Sigmoid colon (tissue), 6 donors: ENCODE measurements at regions not wholly inside any gene's neighbourhood (a gene's known extent, or its start where the extent isn't known, plus 50 kb on each side); places are given as distances from the start of the nearest gene placed in this dataset.
"Not testable (repeated sequence)": the region's sequence is repeated elsewhere in the genome, so short reads cannot be mapped to it uniquely, and the experiment has no call there.

ENCODE experiments used
- DNase-seq: peaks from one replicate; pipeline ENCODE4 v3.0.0-alpha.2; 2019
- H3K27ac ChIP-seq, 4 donors: fragments of 200-600 bp; sonication (generic); one replicate each; pipeline ENCODE4 v1.5.1; 2016 to 2019; ENCODE audit warnings: mild to moderate bottlenecking in 1 of 4
- H3K27me3 ChIP-seq, 3 donors: fragments of 200-600 bp; sonication (generic); one replicate each; pipeline ENCODE4 v1.5.1; 2019; ENCODE audit warnings: mild to moderate bottlenecking in 1 of 3
- H3K36me3 ChIP-seq, 4 donors: fragments of 200-600 bp; sonication (generic); one replicate each; pipeline ENCODE4 v1.5.1; 2016 to 2019
- H3K4me1 ChIP-seq, 4 donors: fragments of 200-600 bp; sonication (generic); one replicate each; pipeline ENCODE4 v1.5.1; 2017 to 2019
- H3K4me3 ChIP-seq, 4 donors: fragments of 200-600 bp; sonication (generic); one replicate each; pipeline ENCODE4 v1.5.1; 2017 to 2019; ENCODE audit warnings: mild to moderate bottlenecking in 2 of 4, moderate library complexity in 1 of 4
- H3K9me3 ChIP-seq, 4 donors: fragments of 200-600 bp in 3 of 4; sonication (generic) in 3 of 4; one replicate each; pipeline versions ENCODE4 v1.5.1 to v1.6.1; 2013 to 2019
- EP300 ChIP-seq, 4 donors: sonication (generic); formaldehyde crosslinking; IDR thresholded peaks; one replicate each; pipeline ENCODE4 v1.6.1; 2017; ENCODE audit warnings: antibody characterized with exemption in 4 of 4
- POLR2A ChIP-seq, 2 donors: fragments of 450-650 bp; IDR thresholded peaks; one replicate each; pipeline ENCODE4 v1.6.1; 2016; ENCODE audit warnings: antibody characterized with exemption in 2 of 2, mild to moderate bottlenecking in 2 of 2, moderate library complexity in 2 of 2
- POLR2AphosphoS5 ChIP-seq, 4 donors: sonication (generic); formaldehyde crosslinking; IDR thresholded peaks; one replicate each; pipeline ENCODE4 v1.6.1; 2017; ENCODE audit warnings: antibody characterized with exemption in 4 of 4
- WGBS, 2 donors: extraction: QIAGEN DNeasy Blood & Tissue Kit; methylation state at CpG; one replicate each; pipeline ENCODE4 v1.1.7; 2013; 5-methylcytosine and 5-hydroxymethylcytosine counted together
- intact Hi-C: fragments of 100-400 bp; cut with DNase I; formaldehyde crosslinking; loops from one replicate; pipeline ENCODE4 v1.15.1; 2023
- TF ChIP-seq, protein P1 (sequence below), 4 experiments: fragments of 450-650 bp in 3 of 4; fragments of 200-600 bp in 1 of 4; IDR thresholded peaks; one replicate each; pipeline ENCODE4 v1.5.1; 2016 to 2019; ENCODE audit warnings: antibody characterized with exemption in 4 of 4, mild to moderate bottlenecking in 3 of 4, moderate library complexity in 2 of 4
- donor health status: healthy with polysubstance abuse.
- donor health status: healthy.

DNA sequence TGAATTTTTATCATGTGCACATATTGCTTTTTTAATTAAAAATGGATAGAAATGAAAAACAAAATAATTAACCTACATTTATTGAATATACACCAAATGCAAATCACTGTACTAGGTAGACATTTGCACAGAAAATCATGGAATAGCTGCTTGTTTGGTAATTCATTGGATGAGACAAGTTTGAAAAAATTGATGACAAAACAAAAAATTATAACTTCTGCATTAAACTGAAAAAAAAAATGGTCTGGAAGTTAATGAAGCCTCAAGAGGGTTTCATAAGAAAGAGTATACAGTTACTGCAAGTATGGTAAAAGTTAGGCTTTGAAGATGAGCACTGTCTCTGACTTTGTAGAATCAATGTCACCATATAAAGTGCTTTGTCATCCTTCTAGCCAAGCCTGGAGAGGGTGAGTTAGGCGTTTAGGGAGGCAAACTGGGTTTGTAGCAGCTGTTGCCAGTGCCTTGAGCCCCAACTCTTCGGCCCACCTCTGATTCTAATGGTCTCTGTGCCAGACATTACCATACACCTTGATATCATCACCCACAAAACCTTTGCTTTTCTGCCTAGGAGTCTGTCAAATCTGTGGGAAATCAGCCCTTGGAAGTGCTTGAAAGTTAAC, 291.1 kb upstream of the CLEC14A start:
- TF ChIP-seq POLR2AphosphoS5 (IDR thresholded peaks at IDR 0.05) (no peak), POLR2A (IDR thresholded peaks at IDR 0.05) (no peak), EP300 (IDR thresholded peaks at IDR 0.05) (no peak)
- TF ChIP-seq, protein P1, sequence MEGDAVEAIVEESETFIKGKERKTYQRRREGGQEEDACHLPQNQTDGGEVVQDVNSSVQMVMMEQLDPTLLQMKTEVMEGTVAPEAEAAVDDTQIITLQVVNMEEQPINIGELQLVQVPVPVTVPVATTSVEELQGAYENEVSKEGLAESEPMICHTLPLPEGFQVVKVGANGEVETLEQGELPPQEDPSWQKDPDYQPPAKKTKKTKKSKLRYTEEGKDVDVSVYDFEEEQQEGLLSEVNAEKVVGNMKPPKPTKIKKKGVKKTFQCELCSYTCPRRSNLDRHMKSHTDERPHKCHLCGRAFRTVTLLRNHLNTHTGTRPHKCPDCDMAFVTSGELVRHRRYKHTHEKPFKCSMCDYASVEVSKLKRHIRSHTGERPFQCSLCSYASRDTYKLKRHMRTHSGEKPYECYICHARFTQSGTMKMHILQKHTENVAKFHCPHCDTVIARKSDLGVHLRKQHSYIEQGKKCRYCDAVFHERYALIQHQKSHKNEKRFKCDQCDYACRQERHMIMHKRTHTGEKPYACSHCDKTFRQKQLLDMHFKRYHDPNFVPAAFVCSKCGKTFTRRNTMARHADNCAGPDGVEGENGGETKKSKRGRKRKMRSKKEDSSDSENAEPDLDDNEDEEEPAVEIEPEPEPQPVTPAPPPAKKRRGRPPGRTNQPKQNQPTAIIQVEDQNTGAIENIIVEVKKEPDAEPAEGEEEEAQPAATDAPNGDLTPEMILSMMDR (IDR thresholded peaks at IDR 0.05) = no peak
- WGBS, 2 donors = 82 to 86% methylated on average over 2 of the region's 2 CpGs
- Histone ChIP-seq H3K4me1 (no peaks in the 10 kb centered on the region), H3K9me3 (no peaks in the 10 kb centered on the region), H3K4me3 (no peak overlapping the region), H3K27ac (no peak overlapping the region), H3K36me3 (no peaks in the 10 kb centered on the region), H3K27me3 (no peaks in the 10 kb centered on the region)
- no peak for DNase-seq
- intact Hi-C loops = no loop called here

DNA sequence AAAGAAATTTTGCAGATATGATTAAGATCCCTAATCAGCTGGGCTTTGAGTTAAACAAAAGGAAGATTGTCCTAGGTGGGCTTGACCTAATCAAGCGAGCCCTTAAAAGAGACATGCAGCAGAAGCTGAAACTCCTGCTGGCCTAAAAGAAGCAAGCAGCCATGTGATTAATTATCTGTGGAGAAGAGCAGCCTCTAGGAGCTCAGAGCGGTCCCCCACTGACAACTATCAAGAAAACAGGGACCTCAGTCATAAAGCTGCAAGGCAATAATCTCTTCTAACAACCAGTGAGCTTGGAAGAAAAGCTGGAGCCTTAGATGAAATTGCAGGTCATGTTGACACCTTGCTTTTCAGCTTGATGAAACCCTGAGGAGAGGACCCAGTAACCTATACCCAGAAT, 288.9 kb upstream of the CLEC14A start:
- DNase-seq = no peak
- TF ChIP-seq, protein P1 (IDR thresholded peaks at IDR 0.05) = no peak
- TF ChIP-seq POLR2A (IDR thresholded peaks at IDR 0.05) = no peak
- no peak for TF ChIP-seq POLR2AphosphoS5 (IDR thresholded peaks at IDR 0.05)
- no peak for TF ChIP-seq EP300 (IDR thresholded peaks at IDR 0.05)
- H3K36me3 ChIP-seq = no peaks in the 10 kb centered on the region
- H3K27me3 ChIP-seq = no peaks in the 10 kb centered on the region
- H3K27ac ChIP-seq = no peak overlapping the region
- H3K4me3 ChIP-seq = no peak overlapping the region
- WGBS, 2 donors = 87 to 91% methylated on average over 2 of the region's 2 CpGs
- H3K9me3 ChIP-seq = no peaks in the 10 kb centered on the region
- intact Hi-C loops = no loop called here
- no peaks in the 10 kb centered on the region for H3K4me1 ChIP-seq

DNA sequence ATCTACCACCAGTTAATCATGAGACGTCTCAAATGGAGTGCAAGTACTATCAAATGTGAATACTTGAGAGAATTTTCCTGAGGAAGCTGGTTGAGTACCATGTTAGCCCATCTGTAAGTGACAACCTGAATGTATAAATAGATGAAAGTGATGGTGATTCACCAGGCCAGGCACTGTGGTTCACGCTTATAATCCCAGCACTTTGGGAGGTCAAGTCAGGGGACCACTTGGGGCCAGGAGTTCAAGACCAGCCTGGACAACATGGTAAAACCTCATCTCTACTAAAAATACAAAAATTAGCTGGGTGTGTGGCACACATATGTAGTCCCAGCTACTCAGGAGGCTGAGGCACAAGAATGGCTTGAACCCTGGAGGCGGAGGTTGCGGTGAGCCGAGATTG, 288.0 kb upstream of the CLEC14A start:
- H3K9me3 ChIP-seq, intact Hi-C loops, H3K27me3 ChIP-seq, H3K4me3 ChIP-seq, H3K27ac ChIP-seq, H3K36me3 ChIP-seq, H3K4me1 ChIP-seq, DNase-seq: not testable (repeated sequence)
- WGBS, 2 donors = 93 to 94% methylated on average over 5 of the region's 5 CpGs

DNA sequence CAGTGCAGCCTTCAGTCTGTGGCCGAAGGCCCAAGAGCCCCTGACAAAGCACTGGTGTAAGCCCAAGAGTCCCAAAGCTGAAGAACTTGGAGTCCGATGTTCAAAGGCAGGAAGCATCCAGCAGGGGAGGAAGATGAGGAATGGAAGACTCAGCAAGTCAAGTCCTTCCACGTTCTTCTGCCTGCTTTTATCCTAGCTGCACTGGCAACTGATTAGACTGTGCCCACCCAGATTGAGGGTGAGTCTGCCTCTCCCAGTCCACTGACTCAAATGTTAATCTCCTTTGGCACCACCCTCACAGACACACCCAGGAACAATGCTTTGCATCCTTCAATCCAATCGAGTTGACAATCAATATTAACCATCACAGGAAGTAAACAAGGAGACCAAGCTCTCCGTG, 282.2 kb upstream of the CLEC14A start:
- H3K27ac ChIP-seq, H3K4me1 ChIP-seq, H3K4me3 ChIP-seq, DNase-seq, H3K27me3 ChIP-seq, H3K9me3 ChIP-seq, intact Hi-C loops, H3K36me3 ChIP-seq: not testable (repeated sequence)
- 74 to 85% methylated on average over 5 of the region's 5 CpGs for WGBS, 2 donors

DNA sequence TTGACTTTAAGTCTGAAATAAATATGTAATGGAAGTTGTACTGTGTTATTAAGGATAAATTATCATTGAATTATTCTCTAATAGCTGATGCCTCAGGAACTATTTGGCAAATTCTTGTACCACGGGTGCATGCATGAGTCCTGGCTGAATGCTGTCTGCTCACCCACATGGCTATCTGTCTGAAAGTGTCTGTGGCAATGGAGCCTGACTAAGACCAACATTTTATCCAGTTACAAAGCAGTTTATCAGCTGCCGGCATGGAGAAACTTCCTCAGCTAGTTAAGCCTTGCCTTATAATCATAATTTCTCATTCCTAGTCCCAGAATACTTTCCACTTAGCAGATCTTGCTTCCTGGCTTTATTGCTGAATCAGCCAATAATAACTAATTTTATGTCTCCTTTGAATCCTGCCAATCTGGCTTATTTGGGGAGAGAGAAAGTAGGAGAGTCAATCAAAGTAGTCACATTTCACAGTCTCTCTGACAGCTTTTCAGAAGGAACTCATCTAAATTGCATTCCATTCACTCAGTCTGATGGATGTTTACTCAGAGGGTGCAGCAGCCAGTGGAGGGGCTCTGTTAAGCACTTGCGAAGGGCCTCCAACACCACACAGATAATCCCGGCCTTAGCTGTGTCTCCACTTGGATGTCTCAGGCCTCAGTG, 280.6 kb upstream of the CLEC14A start:
- Histone ChIP-seq H3K4me1 (no peaks in the 10 kb centered on the region), H3K36me3 (no peaks in the 10 kb centered on the region), H3K9me3 (no peaks in the 10 kb centered on the region), H3K27me3 (no peaks in the 10 kb centered on the region), H3K4me3 (no peak overlapping the region), H3K27ac (no peak overlapping the region)
- intact Hi-C loops = no loop called here
- no peak for TF ChIP-seq EP300 (IDR thresholded peaks at IDR 0.05)
- TF ChIP-seq, protein P1 (IDR thresholded peaks at IDR 0.05) = no peak
- no peak for TF ChIP-seq POLR2A (IDR thresholded peaks at IDR 0.05)
- no peak for TF ChIP-seq POLR2AphosphoS5 (IDR thresholded peaks at IDR 0.05)
- WGBS, 2 donors = 73 to 86% methylated on average over 4 of the region's 4 CpGs
- DNase-seq = no peak

DNA sequence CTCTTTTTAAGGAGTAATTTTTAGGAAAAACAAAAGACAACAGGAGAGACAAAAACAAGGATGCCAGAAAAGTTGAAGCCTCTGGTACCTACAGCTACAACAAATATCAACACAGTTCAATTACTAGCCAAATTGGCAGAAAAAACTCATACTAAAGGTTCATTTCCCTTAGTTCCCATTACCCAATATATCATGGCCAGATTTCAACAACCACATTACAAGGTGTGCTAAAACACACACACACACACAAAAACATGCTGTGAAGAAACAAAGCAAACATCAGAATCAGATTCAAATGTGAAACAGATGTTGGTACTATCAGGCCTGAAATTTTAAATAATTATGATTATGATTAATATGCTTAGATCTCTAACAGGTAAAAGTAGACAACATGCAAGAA, 272.7 kb upstream of the CLEC14A start:
- no peak overlapping the region for H3K4me3 ChIP-seq
- no peak overlapping the region for H3K27ac ChIP-seq
- no peaks in the 10 kb centered on the region for H3K27me3 ChIP-seq
- H3K4me1 ChIP-seq = no peaks in the 10 kb centered on the region
- TF ChIP-seq, protein P1 (IDR thresholded peaks at IDR 0.05) = no peak
- TF ChIP-seq POLR2AphosphoS5 (IDR thresholded peaks at IDR 0.05) = no peak
- no peak for TF ChIP-seq POLR2A (IDR thresholded peaks at IDR 0.05)
- no peak for TF ChIP-seq EP300 (IDR thresholded peaks at IDR 0.05)
- no peak for DNase-seq
- intact Hi-C loops = no loop called here
- H3K9me3 ChIP-seq = no peaks in the 10 kb centered on the region
- no peaks in the 10 kb centered on the region for H3K36me3 ChIP-seq
